H1 (cell line): ENCODE measurements at regions not wholly inside any gene's neighbourhood (a gene's known extent, or its start where the extent isn't known, plus 50 kb on each side); places are given as distances from the start of the nearest gene placed in this dataset.
A peak's percentile ranks its signal among the peaks of the same experiment; 100 is the strongest.

Source experiments
- CTCF ChIA-PET: fragments of 300-600 bp; sonication (Branson Sonifier 250); formaldehyde crosslinking; loops from one replicate; lab custom pipeline; 2021; ENCODE audit not compliant: partially characterized antibody; lab: Charles Lee
- POLR2A ChIA-PET: fragments of 300-600 bp; sonication (Branson Sonifier 250); formaldehyde crosslinking; loops from one replicate; lab custom pipeline; 2021; ENCODE audit warnings: inconsistent platforms; ENCODE audit not compliant: partially characterized antibody; lab: Charles Lee
- DNase-seq, 2 experiments: peaks; one replicate each; pipeline versions ENCODE4 v3.0.0 to v3.0.0-alpha.2; 2010 to 2022; ENCODE audit warnings: low spot score in 2 of 2, low read depth in 1 of 2, mixed read lengths in 1 of 2
- FAIRE-seq: peaks from 2 replicates; lab custom pipeline; 2011; peaks lifted over from hg19 to GRCh38; lab: Jason Lieb, UNC
- H2AFZ ChIP-seq: 2 replicates; pipeline ENCODE4 v1.8.1; 2012; ENCODE audit warnings: low read length, inconsistent platforms
- H2AK5ac ChIP-seq: 2 replicates; pipeline ENCODE4 v1.6.1; 2013; ENCODE audit warnings: low read depth, low read length
- H2BK120ac ChIP-seq: replicated peaks from 2 replicates; pipeline ENCODE3; 2013; ENCODE audit warnings: low read depth, low read length, inconsistent platforms
- H2BK12ac ChIP-seq: 2 replicates; pipeline ENCODE4 v1.6.1; 2013; ENCODE audit warnings: low read depth, low read length
- H2BK15ac ChIP-seq: 2 replicates; pipeline ENCODE4 v1.6.1; 2013; ENCODE audit warnings: low read length
- H2BK20ac ChIP-seq: 2 replicates; pipeline ENCODE4 v1.6.1; 2013; ENCODE audit warnings: low read length
- H2BK5ac ChIP-seq: 2 replicates; pipeline ENCODE4 v1.6.1; 2013; ENCODE audit warnings: low read depth, low read length
- H3K14ac ChIP-seq: 2 replicates; pipeline ENCODE4 v1.6.1; 2013; ENCODE audit warnings: inconsistent platforms; ENCODE audit not compliant: insufficient read length
- H3K18ac ChIP-seq: 2 replicates; pipeline ENCODE4 v1.6.1; 2013; ENCODE audit warnings: low read length; ENCODE audit errors: extremely low read depth
- H3K23ac ChIP-seq: 2 replicates; pipeline ENCODE4 v1.6.1; 2013; ENCODE audit warnings: inconsistent platforms; ENCODE audit not compliant: insufficient read length
- H3K23me2 ChIP-seq: 2 replicates; pipeline ENCODE4 v1.6.1; 2013; ENCODE audit warnings: low read depth, low read length
- H3K27ac ChIP-seq: 2 replicates; pipeline ENCODE4 v1.6.1; 2011; ENCODE audit warnings: low read depth, low read length, inconsistent platforms
- H3K27me3 ChIP-seq, 4 experiments: replicated peaks in 1 of 4; 1 replicate in 1 of 4; 2 replicates in 3 of 4; pipeline versions ENCODE4 v1.6.1 to v1.8.1; 2011 to 2013; ENCODE audit warnings: low read length in 3 of 4, mild to moderate bottlenecking in 3 of 4, inconsistent platforms in 2 of 4, mixed read lengths in 2 of 4, moderate library complexity in 1 of 4; ENCODE audit not compliant: control insufficient read depth in 3 of 4, insufficient read depth in 3 of 4; ENCODE audit errors: extremely low read depth in 1 of 4
- H3K36me3 ChIP-seq, 4 experiments: 2 replicates each; pipeline versions ENCODE4 v1.6.1 to v1.8.1; 2011 to 2013; ENCODE audit warnings: mild to moderate bottlenecking in 4 of 4, low read length in 3 of 4, moderate library complexity in 2 of 4, control low read depth in 1 of 4, inconsistent platforms in 1 of 4; ENCODE audit not compliant: insufficient read depth in 4 of 4, control insufficient read depth in 2 of 4
- H3K4ac ChIP-seq: replicated peaks from 2 replicates; pipeline ENCODE3; 2013; ENCODE audit warnings: low read length, low read depth, mixed read lengths, inconsistent platforms; ENCODE audit not compliant: insufficient read length
- H3K4me1 ChIP-seq, 4 experiments: replicated peaks in 1 of 4; 1 replicate in 1 of 4; 2 replicates in 3 of 4; pipeline versions ENCODE4 v1.6.1 to v1.8.1; 2011 to 2013; ENCODE audit warnings: low read length in 3 of 4, inconsistent platforms in 2 of 4, mixed read lengths in 1 of 4; ENCODE audit not compliant: insufficient read depth in 4 of 4, control insufficient read depth in 3 of 4
- H3K4me2 ChIP-seq, 2 experiments: 2 replicates each; pipeline versions ENCODE4 v1.6.1 to v1.8.1; 2011 to 2013; ENCODE audit warnings: low read depth in 2 of 2, low read length in 2 of 2, control low read depth in 1 of 2, inconsistent platforms in 1 of 2, mild to moderate bottlenecking in 1 of 2; ENCODE audit not compliant: insufficient read depth in 1 of 2
- H3K4me3 ChIP-seq, 4 experiments: fragments of 200-600, 300-600 bp in 1 of 4; sonication (generic), shearing (Covaris generic), sonication (Bioruptor Twin) in 1 of 4; 2 replicates each; pipeline versions ENCODE4 v1.5.1 to v1.8.1; 2011 to 2016; ENCODE audit warnings: low read length in 4 of 4, low read depth in 3 of 4, control low read depth in 2 of 4, inconsistent platforms in 2 of 4, mild to moderate bottlenecking in 2 of 4, mixed read lengths in 1 of 4, moderate library complexity in 1 of 4; ENCODE audit not compliant: insufficient read depth in 2 of 4; ENCODE audit errors: extremely low read depth in 1 of 4
- H3K56ac ChIP-seq: replicated peaks from 2 replicates; pipeline ENCODE3; 2013; ENCODE audit warnings: low read depth, mild to moderate bottlenecking, mixed read lengths, low read length, inconsistent platforms; ENCODE audit not compliant: insufficient read length
- H3K79me1 ChIP-seq: 2 replicates; pipeline ENCODE4 v1.6.1; 2013; ENCODE audit warnings: low read depth, low read length, control low read depth
- H3K79me2 ChIP-seq, 2 experiments: 2 replicates each; pipeline versions ENCODE4 v1.6.1 to v1.8.1; 2012 to 2013; ENCODE audit warnings: low read length in 2 of 2, mild to moderate bottlenecking in 2 of 2, inconsistent platforms in 1 of 2; ENCODE audit not compliant: insufficient read depth in 2 of 2, control insufficient read depth in 1 of 2
- H3K9ac ChIP-seq, 4 experiments: replicated peaks in 1 of 4; 1 replicate in 1 of 4; 2 replicates in 3 of 4; pipeline versions ENCODE4 v1.6.1 to v1.8.1; 2011 to 2013; ENCODE audit warnings: low read depth in 3 of 4, low read length in 3 of 4, control low read depth in 2 of 4, mild to moderate bottlenecking in 2 of 4, moderate library complexity in 2 of 4, inconsistent platforms in 1 of 4; ENCODE audit errors: extremely low read depth in 1 of 4
- H3K9me3 ChIP-seq, 2 experiments: 2 replicates each; pipeline versions ENCODE4 v1.6.1 to v1.8.1; 2012 to 2013; ENCODE audit warnings: mild to moderate bottlenecking in 2 of 2, moderate library complexity in 2 of 2, control low read depth in 1 of 2, inconsistent platforms in 1 of 2, low read depth in 1 of 2, low read length in 1 of 2, mixed read lengths in 1 of 2; ENCODE audit not compliant: insufficient read depth in 2 of 2
- H4K20me1 ChIP-seq, 2 experiments: replicated peaks in 1 of 2; 2 replicates each; pipeline versions ENCODE3 to v1.8.1; 2011 to 2013; ENCODE audit warnings: inconsistent platforms in 2 of 2, low read length in 2 of 2, mild to moderate bottlenecking in 1 of 2; ENCODE audit not compliant: insufficient read depth in 2 of 2, control insufficient read depth in 1 of 2
- H4K5ac ChIP-seq: 2 replicates; pipeline ENCODE4 v1.6.1; 2013; ENCODE audit warnings: low read length, low read depth, mixed read lengths, inconsistent platforms; ENCODE audit not compliant: insufficient read length
- H4K8ac ChIP-seq: 2 replicates; pipeline ENCODE4 v1.8.0; 2013; ENCODE audit warnings: mild to moderate bottlenecking, moderate library complexity, low read length, inconsistent platforms; ENCODE audit not compliant: insufficient read depth; ENCODE audit errors: extremely low read depth
- H4K91ac ChIP-seq: replicated peaks from 2 replicates; pipeline ENCODE3; 2013; ENCODE audit warnings: low read length, mixed read lengths, inconsistent platforms; ENCODE audit not compliant: insufficient read length
- CTCF ChIP-seq, 3 experiments: IDR thresholded peaks; 1 replicate in 2 of 3; 2 replicates in 1 of 3; pipeline versions ENCODE4 v1.5.1 to v1.6.1; 2011; ENCODE audit warnings: low read length in 3 of 3, mild to moderate bottlenecking in 3 of 3, inconsistent platforms in 2 of 3, low read depth in 1 of 3, moderate library complexity in 1 of 3; ENCODE audit not compliant: insufficient read depth in 1 of 3; ENCODE audit errors: control extremely low read depth in 1 of 3
- FOSL1 ChIP-seq: IDR thresholded peaks from 2 replicates; pipeline ENCODE4 v1.6.1; 2011; ENCODE audit warnings: mild to moderate bottlenecking, low read depth, low read length, moderate library complexity; ENCODE audit not compliant: insufficient read depth
- NANOG ChIP-seq: IDR thresholded peaks from 2 replicates; pipeline ENCODE4 v1.6.1; 2011; ENCODE audit warnings: low read length, low read depth, mild to moderate bottlenecking, inconsistent platforms; ENCODE audit not compliant: insufficient read depth, poor library complexity, severe bottlenecking
- TBP ChIP-seq: IDR thresholded peaks from 2 replicates; pipeline ENCODE4 v1.6.1; 2011; ENCODE audit warnings: low read depth, low read length, improper control_type of control experiment
- WGBS, 2 experiments: shearing (Covaris generic) in 1 of 2; methylation state at CpG; one replicate each; pipeline versions ENCODE4 v1.1.6 to v1.1.7; 2013 to 2015; ENCODE audit warnings: low lambda C conversion rate in 2 of 2, mixed read lengths in 2 of 2, inconsistent platforms in 1 of 2, low coverage in 1 of 2, missing lambda C conversion rate in 1 of 2; ENCODE audit not compliant: insufficient replicate concordance in 2 of 2, insufficient coverage in 1 of 2, insufficient read length in 1 of 2; ENCODE audit errors: extremely low coverage in 1 of 2, missing lambda C conversion rate in 1 of 2; 5-methylcytosine and 5-hydroxymethylcytosine counted together
- TF ChIP-seq, protein P1 (sequence below): IDR thresholded peaks from 2 replicates; pipeline ENCODE4 v1.6.1; 2012; ENCODE audit warnings: inconsistent platforms

DNA sequence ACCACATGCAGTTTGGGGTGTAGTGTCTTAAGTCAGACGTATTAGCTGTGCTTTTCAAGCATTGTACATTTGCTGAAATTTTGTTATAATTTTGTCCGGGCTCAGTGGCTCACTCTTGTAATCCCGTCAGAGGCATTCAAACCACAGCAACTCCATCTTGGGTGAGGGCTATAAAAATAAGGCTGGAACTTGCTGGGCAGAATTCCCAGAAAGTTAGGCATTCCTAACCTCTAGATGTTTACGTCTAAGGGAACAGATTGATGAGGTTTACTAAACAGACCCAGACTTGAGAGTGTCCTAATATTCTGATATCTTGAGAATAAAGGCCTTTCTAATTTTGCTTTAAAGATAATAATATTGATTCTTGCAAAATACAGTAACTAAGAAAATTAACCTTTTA, 957.8 kb downstream of the NXPH1 start:
- H3K79me1 ChIP-seq = no peaks in the 10 kb centered on the region
- 92% methylated on average over 4 of the region's 4 CpGs; no CpG with 5 or more reads in 1 of the 2 experiments for WGBS, 2 experiments
- no peak overlapping the region for H2BK12ac ChIP-seq
- no peak overlapping the region for H2BK15ac ChIP-seq
- H4K8ac ChIP-seq = no peak overlapping the region
- H3K4me3 ChIP-seq = no peak overlapping the region
- H3K9me3 ChIP-seq = no peaks in the 10 kb centered on the region
- H2AK5ac ChIP-seq = no peak overlapping the region
- peak overlapping the region; percentile 33; the same call in 1 of the 2 replicates for H2AFZ ChIP-seq
- H3K4me2 ChIP-seq = no peak overlapping the region
- H2BK120ac ChIP-seq = no peak overlapping the region
- no peaks in the 10 kb centered on the region for H3K27me3 ChIP-seq
- H3K36me3 ChIP-seq = no peaks in the 10 kb centered on the region
- POLR2A ChIA-PET = no interaction called here
- H4K20me1 ChIP-seq = no peaks in the 10 kb centered on the region
- FAIRE-seq (no peak), DNase-seq (no peak)
- H3K79me2 ChIP-seq = no peaks in the 10 kb centered on the region
- no peak overlapping the region for H4K5ac ChIP-seq
- no peak overlapping the region for H4K91ac ChIP-seq
- no peak overlapping the region for H2BK5ac ChIP-seq
- H3K4ac ChIP-seq = no peak overlapping the region
- H3K23me2 ChIP-seq = no peaks in the 10 kb centered on the region
- no peak overlapping the region for H3K23ac ChIP-seq
- H3K56ac ChIP-seq = no peak overlapping the region
- no peak overlapping the region for H3K14ac ChIP-seq
- no peak overlapping the region for H3K9ac ChIP-seq
- no peak overlapping the region for H2BK20ac ChIP-seq
- CTCF ChIA-PET = no interaction called here
- no peak overlapping the region for H3K27ac ChIP-seq
- no peak overlapping the region for H3K18ac ChIP-seq
- no peaks in the 10 kb centered on the region for H3K4me1 ChIP-seq
- TF ChIP-seq TBP = no peak
- TF ChIP-seq NANOG = no peak
- no peak for TF ChIP-seq FOSL1
- TF ChIP-seq, protein P1, sequence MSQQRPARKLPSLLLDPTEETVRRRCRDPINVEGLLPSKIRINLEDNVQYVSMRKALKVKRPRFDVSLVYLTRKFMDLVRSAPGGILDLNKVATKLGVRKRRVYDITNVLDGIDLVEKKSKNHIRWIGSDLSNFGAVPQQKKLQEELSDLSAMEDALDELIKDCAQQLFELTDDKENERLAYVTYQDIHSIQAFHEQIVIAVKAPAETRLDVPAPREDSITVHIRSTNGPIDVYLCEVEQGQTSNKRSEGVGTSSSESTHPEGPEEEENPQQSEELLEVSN = no peak
- no peak for TF ChIP-seq CTCF (IDR thresholded peaks at IDR 0.05; ENCODE audit: control extremely low read depth in 1 of 3, insufficient read depth in 1 of 3, low read depth in 1 of 3, low read length in 3 of 3)
